Erythroblast (primary cell): ENCODE measurements at regions not wholly inside any gene's neighbourhood (a gene's known extent, or its start where the extent isn't known, plus 50 kb on each side); places are given as distances from the start of the nearest gene placed in this dataset.

ENCODE experiments used
- GATA1 ChIP-seq: IDR thresholded peaks from 2 replicates; pipeline ENCODE4 v1.6.1; 2011; ENCODE audit warnings: low read depth, mild to moderate bottlenecking, control low read depth, low read length, moderate library complexity
- POLR2A ChIP-seq: IDR thresholded peaks from 2 replicates; pipeline ENCODE4 v1.6.1; 2011; ENCODE audit warnings: mild to moderate bottlenecking, low read length

DNA sequence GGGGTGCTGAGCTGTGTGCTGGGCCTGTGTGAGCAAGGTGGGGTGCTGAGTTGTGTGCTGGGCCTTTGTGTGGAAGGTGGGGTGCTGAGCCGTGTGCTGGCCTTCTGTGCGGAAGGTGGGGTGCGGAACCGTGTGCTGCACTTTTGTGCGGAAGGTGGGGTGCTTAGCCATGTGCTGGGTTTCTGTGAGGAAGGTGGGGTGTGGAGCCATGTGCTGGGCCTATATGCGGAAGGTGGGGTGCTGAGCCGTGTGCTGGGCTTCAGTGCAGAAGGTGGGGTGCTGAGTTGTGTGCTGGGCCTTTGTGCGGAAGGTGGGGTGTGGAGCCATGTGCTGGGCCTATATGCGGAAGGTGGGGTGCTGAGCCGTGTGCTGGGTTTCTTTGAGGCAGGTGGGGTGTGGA is 555.4 kb upstream of the EEF2KMT start:
- TF ChIP-seq POLR2A: no peak
- no peak for TF ChIP-seq GATA1
